Pons (tissue), 1 donor: ENCODE measurements at regions not wholly inside any gene's neighbourhood (a gene's known extent, or its start where the extent isn't known, plus 50 kb on each side); places are given as distances from the start of the nearest gene placed in this dataset.

Experiments used
- DNase-seq: peaks from one replicate; pipeline ENCODE4 v3.0.0-alpha.2; 2016; ENCODE audit warnings: low spot score

GRCh38 chr20:50273601-50274491, 83.2 kb downstream of the CEBPB start:
- DNase-seq: no peak

GRCh38 chr20:50274570-50275430, 84.2 kb downstream of the CEBPB start:
- peak; percentile 76 for DNase-seq

GRCh38 chr20:50276119-50277063, 85.8 kb downstream of the CEBPB start:
- peak; percentile 51 for DNase-seq

- DNase-seq: no peak
Observed at GRCh38 chr20:50277064-50277415, 86.4 kb downstream of the CEBPB start.

GRCh38 chr20:50277460-50278376, 87.1 kb downstream of the CEBPB start:
- no peak for DNase-seq

- DNase-seq: no peak
Observed at GRCh38 chr20:50278377-50278683, 87.7 kb downstream of the CEBPB start.

- DNase-seq: no peak
Observed at GRCh38 chr20:50278684-50279531, 88.3 kb downstream of the CEBPB start.

GRCh38 chr20:50279988-50280850, 89.6 kb downstream of the CEBPB start:
- no peak for DNase-seq

- DNase-seq: no peak
Observed at GRCh38 chr20:50280851-50281655, 90.4 kb downstream of the CEBPB start.

- DNase-seq: no peak
Observed at GRCh38 chr20:50281831-50282591, 91.4 kb downstream of the CEBPB start.

GRCh38 chr20:50282592-50283241, 92.1 kb downstream of the CEBPB start:
- no peak for DNase-seq

- no peak for DNase-seq
Observed at GRCh38 chr20:50283370-50283769, 92.7 kb downstream of the CEBPB start.

- no peak for DNase-seq
Observed at GRCh38 chr20:50283922-50284810, 93.5 kb downstream of the CEBPB start.

- no peak for DNase-seq
Observed at GRCh38 chr20:50284811-50285375, 94.3 kb downstream of the CEBPB start.

GRCh38 chr20:50285376-50286173, 94.9 kb downstream of the CEBPB start:
- DNase-seq: no peak
